GM19351 (cell line): ENCODE measurements at regions not wholly inside any gene's neighbourhood (a gene's known extent, or its start where the extent isn't known, plus 50 kb on each side); places are given as distances from the start of the nearest gene placed in this dataset.

Source experiments
- ATAC-seq: cut with Tn5 transposase; IDR thresholded peaks from one replicate; pipeline ENCODE4 v1.9.1; 2021; ENCODE audit warnings: mild to moderate bottlenecking, moderate library complexity; ENCODE audit not compliant: unreplicated experiment

DNA sequence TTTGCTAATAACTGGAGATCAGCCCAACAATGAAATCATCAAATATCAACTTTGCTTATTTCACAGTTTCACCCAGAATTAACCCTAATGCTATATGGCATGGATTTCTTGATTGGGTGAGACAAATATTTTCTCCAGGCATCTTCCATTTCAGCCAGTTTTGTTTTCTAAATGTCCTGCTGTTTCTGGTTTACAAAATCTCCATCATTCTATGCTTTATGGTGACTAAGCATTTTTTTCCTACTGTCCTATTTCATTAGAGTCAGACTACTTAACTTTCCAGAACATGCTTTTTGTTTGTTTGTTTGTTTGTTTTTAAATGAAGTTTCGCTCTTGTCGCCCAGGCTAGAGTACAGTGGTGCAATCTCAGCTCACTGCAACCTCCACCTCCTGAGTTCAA lies 59.5 kb upstream of the EXOC2 start:
- no peak for ATAC-seq

DNA sequence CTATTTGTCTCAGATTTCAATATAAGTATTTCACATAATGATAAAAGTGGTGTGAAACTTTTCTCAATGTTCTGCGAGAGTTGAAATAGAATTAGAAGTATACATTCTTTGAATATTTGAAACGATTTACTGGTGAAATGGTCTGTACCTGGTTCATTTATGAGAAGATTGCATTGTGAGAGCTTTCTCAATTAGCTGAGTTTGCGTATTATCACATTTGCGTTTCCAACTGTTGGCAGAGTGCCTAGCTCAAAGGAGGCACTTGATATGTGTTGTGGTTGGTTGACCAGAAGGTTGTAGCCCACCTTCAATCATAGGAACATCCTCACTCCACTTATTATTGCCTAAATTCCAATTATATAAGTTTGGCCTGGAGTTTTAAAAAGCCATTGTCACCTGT lies 58.8 kb upstream of the EXOC2 start:
- ATAC-seq: no peak

DNA sequence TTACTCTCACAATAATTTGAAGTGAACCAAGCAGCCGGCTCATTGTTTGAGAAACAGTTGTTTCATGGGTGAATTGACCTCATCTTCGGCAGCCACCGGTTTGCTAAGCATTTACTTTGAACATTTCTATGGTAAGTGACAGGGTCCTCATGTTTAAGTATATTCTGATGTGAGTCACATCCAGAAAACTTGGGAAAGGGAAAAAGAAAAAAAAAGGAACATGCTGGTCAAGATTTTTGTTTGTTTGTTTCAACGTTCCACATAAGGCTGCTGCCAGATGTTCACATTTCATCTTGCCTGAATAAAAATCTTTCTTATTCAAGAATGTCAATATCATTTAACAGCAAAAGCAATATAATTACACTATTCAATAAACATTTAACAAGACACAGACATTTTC lies 55.0 kb upstream of the EXOC2 start:
- no peak for ATAC-seq

DNA sequence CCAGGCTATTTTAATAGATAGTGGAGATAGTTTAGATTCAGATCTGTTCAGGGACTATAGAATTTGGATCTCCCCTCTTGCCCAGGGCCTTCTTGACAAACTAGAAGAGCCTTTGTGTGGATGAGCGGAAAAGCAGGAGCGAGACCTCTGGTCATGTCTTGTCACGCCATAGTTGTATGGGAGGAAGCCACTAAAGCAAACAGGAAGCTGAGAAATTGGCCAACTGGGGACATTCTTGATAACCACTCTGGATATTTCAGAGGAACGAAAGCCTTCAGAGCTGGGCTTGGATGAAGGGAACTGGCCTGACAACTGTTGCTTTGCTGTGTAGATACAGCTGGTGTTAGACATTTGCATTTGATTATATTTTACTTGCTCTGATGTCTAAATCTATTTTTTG lies 54.1 kb upstream of the EXOC2 start:
- no peak for ATAC-seq

DNA sequence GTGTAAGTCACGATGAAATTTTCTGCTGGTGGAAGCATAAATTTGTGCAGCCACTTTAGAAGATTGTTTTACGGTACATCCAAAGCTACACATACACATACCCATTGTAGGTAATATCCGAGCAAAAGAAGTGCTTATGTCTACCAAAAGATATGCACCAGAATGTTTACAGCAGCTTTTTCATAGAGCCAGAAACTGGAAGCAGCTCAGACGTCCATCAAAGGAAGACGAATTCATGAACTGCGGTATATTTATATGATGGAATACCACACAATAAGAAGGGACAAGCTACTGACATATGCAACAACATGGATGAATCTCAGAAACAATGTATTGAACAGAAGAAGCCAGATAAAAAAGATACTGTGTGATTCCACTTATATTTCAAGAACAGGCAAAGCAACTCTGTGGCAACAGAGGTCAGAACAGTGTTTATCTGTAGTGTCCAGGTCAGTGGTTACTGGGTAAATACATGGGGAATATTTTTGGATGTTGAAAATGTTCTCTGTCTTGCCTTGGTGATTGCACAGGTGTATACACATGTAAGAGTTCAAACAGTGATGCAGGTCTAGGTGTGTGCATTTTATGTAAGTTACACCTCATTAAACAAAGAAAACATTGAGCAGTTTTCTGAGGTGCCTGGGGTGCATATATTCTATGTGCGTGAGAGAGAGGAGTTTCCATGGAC lies 51.9 kb upstream of the EXOC2 start:
- ATAC-seq: no peak

DNA sequence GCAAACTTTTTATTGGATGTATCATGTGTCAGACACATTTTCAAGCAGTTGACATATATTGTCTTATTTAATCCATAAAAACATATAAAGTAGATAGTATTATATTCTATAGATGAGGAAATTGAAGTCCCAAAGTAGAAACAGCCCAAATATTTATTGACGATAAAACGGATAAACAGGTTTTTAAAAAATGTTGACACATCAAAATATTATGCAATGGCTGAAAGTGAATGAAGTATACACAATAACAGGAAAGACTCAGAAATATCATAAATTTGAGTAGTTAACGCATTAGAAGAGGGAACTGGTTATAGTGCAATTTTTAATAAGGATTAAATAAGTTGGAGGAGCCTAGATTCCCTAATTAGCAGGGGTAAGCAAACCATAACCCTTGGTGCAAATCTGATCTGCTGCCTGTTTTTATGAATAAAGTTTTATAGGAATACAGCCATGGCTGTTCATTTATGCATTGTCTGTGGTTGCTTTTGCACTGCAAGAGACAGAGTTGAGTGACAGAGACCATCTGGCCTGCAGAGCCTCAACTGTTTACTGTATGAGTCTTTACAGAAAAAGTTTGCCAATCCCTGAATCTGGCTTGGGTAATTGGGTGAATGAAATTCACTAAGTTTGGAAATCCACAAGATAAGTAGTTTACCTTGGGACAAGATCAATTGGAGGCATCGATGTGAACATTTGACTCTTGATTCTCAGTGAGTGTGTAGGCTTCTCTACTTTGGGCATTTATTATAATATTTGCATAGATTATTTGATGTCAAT lies 50.6 kb upstream of the EXOC2 start:
- ATAC-seq: no peak
